ACC112 (cell line): ENCODE measurements at regions not wholly inside any gene's neighbourhood (a gene's known extent, or its start where the extent isn't known, plus 50 kb on each side); places are given as distances from the start of the nearest gene placed in this dataset.
A peak's percentile ranks its signal among the peaks of the same experiment; 100 is the strongest.
"Not testable (repeated sequence)": the region's sequence is repeated elsewhere in the genome, so short reads cannot be mapped to it uniquely, and the experiment has no call there.

Experiments used
- H2AFZ ChIP-seq: fragments of 200-600 bp; sonication (generic); one replicate; pipeline ENCODE4 v1.6.0; 2017; ENCODE audit warnings: antibody characterized with exemption, low read length; ENCODE audit not compliant: unreplicated experiment
- H3K27ac ChIP-seq: fragments of 200-600 bp; sonication (generic); 2 replicates; pipeline ENCODE4 v1.5.1; 2014; ENCODE audit warnings: low read depth, mild to moderate bottlenecking, antibody characterized with exemption, low read length, moderate library complexity
- H3K27me3 ChIP-seq: fragments of 200-600 bp; sonication (generic); 2 replicates; pipeline ENCODE4 v1.6.1; 2014; ENCODE audit warnings: mild to moderate bottlenecking, antibody characterized with exemption, low read length, moderate library complexity, mixed read lengths; ENCODE audit not compliant: insufficient read depth
- H3K36me3 ChIP-seq: fragments of 200-600 bp; sonication (generic); 2 replicates; pipeline ENCODE4 v1.6.1; 2016; ENCODE audit warnings: mild to moderate bottlenecking, antibody characterized with exemption, low read length, moderate library complexity, mixed read lengths; ENCODE audit not compliant: insufficient read depth
- H3K4me1 ChIP-seq: fragments of 200-600 bp; sonication (generic); one replicate; pipeline ENCODE4 v1.6.1; 2016; ENCODE audit warnings: low read length, mixed read lengths; ENCODE audit not compliant: insufficient read depth, unreplicated experiment, control insufficient read depth
- H3K4me3 ChIP-seq: fragments of 200-600 bp; sonication (generic); 2 replicates; pipeline ENCODE4 v1.5.1; 2014; ENCODE audit warnings: mild to moderate bottlenecking, low read depth, low read length
- H3K79me2 ChIP-seq: fragments of 200-600 bp; sonication (generic); one replicate; pipeline ENCODE4 v1.6.0; 2016; ENCODE audit warnings: low read length; ENCODE audit not compliant: control insufficient read depth, unreplicated experiment, insufficient read depth

DNA sequence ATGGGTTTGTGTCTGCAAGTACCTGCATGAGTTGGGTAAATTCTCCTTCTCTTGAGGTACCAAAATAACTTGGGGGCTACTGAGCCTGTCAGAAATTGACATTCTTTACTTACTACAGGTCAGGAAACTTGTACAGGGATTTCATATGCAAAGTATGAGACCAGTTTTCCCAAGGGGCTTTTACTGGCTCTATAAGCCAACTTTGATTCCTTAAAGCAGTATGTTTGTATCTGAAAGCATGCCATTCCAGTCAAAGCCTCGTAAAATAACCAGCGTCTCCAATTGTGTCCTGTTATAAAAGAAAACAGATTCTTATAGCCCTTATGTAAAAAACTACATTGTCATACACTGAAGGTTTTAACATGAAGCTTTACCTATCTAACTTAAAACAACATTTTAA is 90.2 kb downstream of the ZNF467 start:
- no peaks in the 10 kb centered on the region for H3K79me2 ChIP-seq
- peaks cover 31% of the 10 kb centered on the region for H3K27me3 ChIP-seq
- H3K36me3 ChIP-seq: no peaks in the 10 kb centered on the region
- peaks cover 7% of the 10 kb centered on the region for H3K4me1 ChIP-seq
- no peak overlapping the region for H3K4me3 ChIP-seq
- H2AFZ ChIP-seq: no peak overlapping the region
- no peak overlapping the region for H3K27ac ChIP-seq

DNA sequence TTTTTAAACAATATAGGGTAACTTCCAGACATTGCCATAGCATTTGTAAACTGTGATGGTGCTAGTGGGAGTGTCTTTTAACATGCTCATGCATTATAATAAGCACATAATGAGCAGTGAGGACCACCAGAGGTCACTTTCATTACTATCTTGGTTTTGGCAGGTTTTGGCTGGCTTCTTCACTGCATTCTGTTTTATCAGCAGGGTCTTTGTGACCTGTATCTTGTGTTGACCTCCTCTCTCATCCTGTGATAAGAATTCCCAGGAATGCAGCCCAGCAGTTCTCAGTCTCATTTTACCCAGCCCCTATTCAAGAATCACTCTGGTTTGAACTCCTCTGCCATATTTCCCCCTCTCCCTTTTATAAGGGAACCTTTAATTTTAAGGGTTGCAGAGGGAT is 91.3 kb downstream of the ZNF467 start:
- H2AFZ ChIP-seq: no peak overlapping the region

DNA sequence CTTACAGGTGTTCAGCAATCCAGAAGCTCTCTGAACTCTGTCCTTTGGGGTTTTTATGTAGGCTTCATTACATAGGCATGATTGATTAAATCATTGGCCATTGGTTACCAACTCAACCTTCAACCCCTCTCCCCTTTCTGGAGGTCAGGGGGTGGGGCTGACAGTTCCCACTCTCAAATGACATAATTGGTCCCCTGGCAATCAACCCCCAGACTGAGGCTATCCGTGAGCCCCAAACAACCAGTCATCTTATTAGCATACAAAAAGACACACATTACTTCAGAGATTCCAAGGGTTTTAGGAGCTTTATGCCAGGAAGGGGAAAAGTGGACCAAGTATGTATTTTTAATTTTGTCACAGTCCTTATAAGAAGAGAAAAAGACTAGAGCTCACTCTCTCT is 92.1 kb downstream of the ZNF467 start:
- Histone ChIP-seq H3K4me3 (no peak overlapping the region), H3K27ac (no peak overlapping the region), H3K4me1 (peaks cover 7% of the 10 kb centered on the region), H2AFZ (no peak overlapping the region), H3K79me2 (no peaks in the 10 kb centered on the region), H3K27me3 (peaks cover 44% of the 10 kb centered on the region), H3K36me3 (no peaks in the 10 kb centered on the region)

More for the DNA sequence above, 91.3 kb downstream of the ZNF467 start:
- Histone ChIP-seq H3K4me3 (no peak overlapping the region), H3K27ac (no peak overlapping the region), H3K79me2 (no peaks in the 10 kb centered on the region), H3K27me3 (peaks cover 42% of the 10 kb centered on the region), H3K4me1 (peaks cover 7% of the 10 kb centered on the region), H3K36me3 (no peaks in the 10 kb centered on the region)

DNA sequence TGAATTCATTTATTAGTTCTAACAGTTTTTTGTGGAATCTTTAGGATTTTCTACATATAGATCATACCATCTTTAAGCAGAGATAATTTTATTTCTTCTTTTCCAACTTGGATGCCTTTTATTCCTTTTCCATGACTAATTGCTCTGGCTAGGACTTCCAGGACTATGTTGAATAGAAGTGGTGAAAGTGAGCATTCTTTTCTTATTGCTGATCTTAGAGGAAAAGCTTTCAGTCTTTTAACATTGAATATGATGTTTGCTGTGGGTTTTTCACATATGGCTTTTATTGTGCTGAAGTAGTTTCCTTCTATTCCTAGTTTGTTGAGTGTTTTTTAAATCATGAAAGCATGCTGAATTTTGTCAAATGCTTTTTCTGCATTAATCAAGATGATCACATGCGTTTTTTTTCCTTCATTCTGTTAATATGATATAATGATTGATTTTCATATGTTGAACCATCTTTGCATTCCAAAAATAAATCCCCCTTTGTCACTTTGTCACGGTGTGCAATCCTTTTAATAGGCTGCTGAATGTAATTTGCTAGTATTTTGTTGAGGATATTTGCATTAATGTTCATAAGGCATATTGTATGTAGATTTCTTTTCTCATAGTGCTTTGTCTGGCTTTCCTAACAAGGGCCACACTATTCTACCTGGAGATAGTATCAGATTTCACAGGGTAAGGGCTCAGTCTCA is 92.9 kb downstream of the ZNF467 start:
- Histone ChIP-seq H3K4me1 (peaks cover 2% of the 10 kb centered on the region), H3K79me2 (no peaks in the 10 kb centered on the region), H3K27ac (no peak overlapping the region), H3K27me3 (peaks cover 44% of the 10 kb centered on the region), H3K4me3 (no peak overlapping the region), H3K36me3 (no peaks in the 10 kb centered on the region), H2AFZ (no peak overlapping the region)

DNA sequence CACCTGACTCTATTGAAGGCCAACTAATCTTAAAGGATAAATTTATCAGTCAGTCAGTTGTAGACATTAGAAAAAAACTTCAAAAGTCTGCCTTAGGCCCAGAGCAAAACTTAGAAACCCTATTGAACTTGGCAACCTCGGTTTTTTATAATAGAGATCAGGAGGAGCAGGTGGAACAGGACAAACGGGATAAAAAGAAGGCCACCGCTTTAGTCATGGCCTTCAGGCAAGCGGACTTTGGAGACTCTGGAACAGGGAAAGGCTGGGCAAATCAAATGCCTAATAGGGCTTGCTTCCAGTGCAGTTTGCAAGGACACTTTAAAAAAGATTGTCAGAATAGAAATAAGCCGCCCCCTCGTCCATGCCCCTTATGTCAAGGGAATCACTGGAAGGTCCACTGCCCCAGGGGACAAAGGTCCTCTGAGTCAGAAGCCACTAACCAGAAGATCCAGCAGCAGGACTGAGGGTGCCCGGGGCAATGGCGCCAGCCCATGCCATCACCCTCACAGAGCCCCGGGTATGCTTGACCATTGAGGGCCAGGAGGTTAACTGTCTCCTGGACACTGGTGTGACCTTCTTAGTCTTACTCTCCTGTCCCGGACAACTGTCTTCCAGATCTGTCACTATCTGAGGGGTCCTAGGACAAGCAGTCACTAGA is 98.5 kb downstream of the ZNF467 start:
- not testable (repeated sequence) for H3K4me3 ChIP-seq, H3K36me3 ChIP-seq, H3K27ac ChIP-seq, H3K79me2 ChIP-seq, H2AFZ ChIP-seq
- peaks cover 51% of the 10 kb centered on the region for H3K27me3 ChIP-seq
- peaks cover 10% of the 10 kb centered on the region for H3K4me1 ChIP-seq

DNA sequence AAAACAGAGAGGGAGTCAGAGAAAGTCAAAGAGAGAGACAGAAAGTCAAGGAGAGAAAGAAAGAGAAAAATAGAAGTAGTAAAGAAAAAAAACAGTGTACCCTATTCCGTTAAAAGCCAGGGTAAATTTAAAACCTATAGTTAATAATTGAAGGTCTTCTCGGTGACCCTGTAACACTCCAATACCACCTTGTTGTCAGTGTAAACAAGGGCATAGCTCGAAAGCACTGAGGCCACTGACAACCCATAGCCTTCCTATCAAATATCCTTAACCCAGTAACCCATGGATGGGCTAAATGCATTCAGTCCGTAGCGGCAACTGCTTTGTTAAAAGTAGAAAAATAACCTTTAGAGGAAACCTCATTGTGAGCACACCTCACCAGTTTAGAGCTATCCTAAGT is 100.4 kb downstream of the ZNF467 start:
- H2AFZ ChIP-seq: no peak overlapping the region
- H3K79me2 ChIP-seq: no peaks in the 10 kb centered on the region
- H3K36me3 ChIP-seq: no peaks in the 10 kb centered on the region
- no peak overlapping the region for H3K27ac ChIP-seq
- peaks cover 12% of the 10 kb centered on the region for H3K4me1 ChIP-seq
- H3K27me3 ChIP-seq: peaks cover 39% of the 10 kb centered on the region
- no peak overlapping the region for H3K4me3 ChIP-seq

DNA sequence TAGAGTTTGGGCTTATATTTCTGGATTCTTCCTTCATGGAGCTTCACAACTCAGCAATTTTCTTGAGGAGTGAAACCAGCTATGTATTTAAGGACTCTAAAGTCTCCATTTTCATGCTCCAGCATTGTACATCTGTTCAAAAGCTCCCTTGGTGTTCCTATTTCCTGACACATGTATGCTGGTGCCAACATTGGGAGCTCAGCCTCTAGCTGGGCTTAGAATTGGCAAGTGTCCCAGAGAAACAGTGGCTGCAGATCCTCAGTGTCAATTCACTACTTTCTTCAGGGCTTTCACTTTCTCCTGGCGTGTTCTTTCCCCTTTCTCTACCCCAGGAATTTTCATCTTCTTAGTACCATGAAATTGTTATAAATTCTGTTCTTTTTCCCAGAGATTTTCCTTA is 103.1 kb downstream of the ZNF467 start:
- H3K4me3 ChIP-seq: peak overlapping the region; percentile 48
- no peaks in the 10 kb centered on the region for H3K36me3 ChIP-seq
- peaks cover 41% of the 10 kb centered on the region for H3K27me3 ChIP-seq
- peaks cover 12% of the 10 kb centered on the region for H3K4me1 ChIP-seq
- no peak overlapping the region for H3K27ac ChIP-seq
- H2AFZ ChIP-seq: peak overlapping the region; percentile 58
- no peaks in the 10 kb centered on the region for H3K79me2 ChIP-seq

DNA sequence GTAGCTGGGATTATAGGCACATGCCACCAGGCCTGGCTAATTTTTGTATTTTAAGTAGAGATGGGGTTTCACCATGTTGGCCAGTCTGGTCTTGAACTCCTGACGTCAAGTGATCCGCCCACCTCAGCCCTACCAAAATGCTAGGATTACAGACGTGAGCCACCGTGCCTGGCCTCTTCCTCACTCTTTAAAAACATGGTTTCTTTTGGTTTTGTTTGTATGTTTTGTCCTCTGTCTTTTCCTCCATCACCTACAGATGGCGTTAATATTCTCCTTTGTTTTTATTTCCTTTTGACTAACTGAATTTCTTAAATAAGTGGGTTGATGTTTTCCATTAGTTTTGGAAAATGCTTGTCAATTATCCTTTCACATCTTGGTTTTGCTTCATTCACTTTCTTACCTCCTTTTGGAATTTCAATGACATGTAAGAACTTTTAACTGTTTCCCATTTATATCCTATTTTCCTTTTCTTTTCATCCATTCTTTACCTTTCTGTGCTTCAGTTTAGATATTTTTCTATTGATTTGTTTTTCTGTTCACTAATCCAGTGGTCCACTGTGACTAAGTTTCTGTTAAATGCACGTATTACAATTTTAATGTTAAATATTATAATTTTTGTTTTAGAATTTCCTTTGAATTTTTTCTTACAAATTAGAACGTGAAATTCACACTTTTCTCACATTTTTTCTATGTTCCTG is 104.1 kb downstream of the ZNF467 start:
- Histone ChIP-seq H3K27ac (no peak overlapping the region), H3K4me1 (peaks cover 12% of the 10 kb centered on the region), H3K36me3 (no peaks in the 10 kb centered on the region), H3K27me3 (peaks cover 41% of the 10 kb centered on the region), H3K4me3 (no peak overlapping the region), H2AFZ (no peak overlapping the region), H3K79me2 (no peaks in the 10 kb centered on the region)

DNA sequence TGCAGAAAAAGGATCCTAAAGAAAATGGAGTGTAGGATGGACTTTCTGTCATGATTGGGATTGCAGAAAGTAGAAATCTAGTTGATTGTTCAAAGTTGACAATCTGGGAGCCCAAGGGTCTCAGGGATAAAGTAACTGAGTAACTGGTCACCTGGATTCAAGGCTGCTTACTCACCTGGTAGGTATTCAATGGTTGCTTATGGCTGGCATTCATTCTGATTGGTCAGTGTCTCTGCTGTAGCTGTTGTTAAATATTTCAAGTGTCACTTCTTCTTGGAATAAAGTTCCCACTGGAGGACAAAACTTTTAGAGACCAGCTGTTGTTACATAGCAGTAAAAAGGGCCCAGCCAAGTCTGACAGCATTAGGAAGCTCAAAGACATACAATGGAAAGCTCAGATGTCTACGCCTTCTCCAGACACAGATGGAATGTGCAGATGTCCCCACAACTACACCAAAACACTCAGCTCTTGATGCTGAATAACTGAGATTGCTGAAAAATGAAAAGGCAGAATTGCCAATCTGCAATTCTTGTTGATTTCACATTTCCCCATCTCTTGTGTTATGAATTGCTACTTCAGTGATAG is 106.9 kb downstream of the ZNF467 start:
- H3K4me1 ChIP-seq: peaks cover 12% of the 10 kb centered on the region
- H3K36me3 ChIP-seq: no peaks in the 10 kb centered on the region
- no peak overlapping the region for H3K4me3 ChIP-seq
- peaks cover 25% of the 10 kb centered on the region for H3K27me3 ChIP-seq
- H3K79me2 ChIP-seq: no peaks in the 10 kb centered on the region
- H3K27ac ChIP-seq: no peak overlapping the region
- no peak overlapping the region for H2AFZ ChIP-seq

DNA sequence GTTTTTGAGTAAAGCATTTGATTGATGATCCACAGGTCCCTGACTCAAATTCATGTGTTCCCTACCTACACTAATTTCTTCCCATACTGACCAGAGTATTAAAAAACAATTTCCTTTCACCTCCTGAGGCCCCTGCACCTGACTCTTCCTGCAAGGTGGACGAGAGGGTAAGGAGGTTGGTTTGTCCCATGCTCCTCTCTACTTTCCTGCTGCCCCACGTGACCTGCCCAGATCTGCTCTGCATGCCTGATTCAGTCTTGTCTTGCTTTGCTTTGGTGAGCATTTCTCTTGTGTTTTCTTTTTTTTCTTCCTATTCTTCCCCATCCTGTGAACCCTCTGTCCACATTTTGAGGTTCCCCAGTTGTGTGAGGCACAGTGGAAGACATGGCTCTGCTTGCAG is 107.8 kb downstream of the ZNF467 start:
- H3K4me1 ChIP-seq, H3K36me3 ChIP-seq, H3K79me2 ChIP-seq, H2AFZ ChIP-seq, H3K4me3 ChIP-seq, H3K27ac ChIP-seq: not testable (repeated sequence)
- H3K27me3 ChIP-seq: peaks cover 27% of the 10 kb centered on the region
